GM18873 (cell line): ENCODE measurements at regions not wholly inside any gene's neighbourhood (a gene's known extent, or its start where the extent isn't known, plus 50 kb on each side); places are given as distances from the start of the nearest gene placed in this dataset.

Source experiments
- ATAC-seq: cut with Tn5 transposase; IDR thresholded peaks from one replicate; pipeline ENCODE4 v1.9.1; 2021; ENCODE audit warnings: mild to moderate bottlenecking, moderate library complexity, moderate number of reproducible peaks; ENCODE audit not compliant: unreplicated experiment, low FRiP score

- no peak for ATAC-seq
Observed at GRCh38 chr22:47569389-47570299, 807.2 kb downstream of the TBC1D22A start.

DNA sequence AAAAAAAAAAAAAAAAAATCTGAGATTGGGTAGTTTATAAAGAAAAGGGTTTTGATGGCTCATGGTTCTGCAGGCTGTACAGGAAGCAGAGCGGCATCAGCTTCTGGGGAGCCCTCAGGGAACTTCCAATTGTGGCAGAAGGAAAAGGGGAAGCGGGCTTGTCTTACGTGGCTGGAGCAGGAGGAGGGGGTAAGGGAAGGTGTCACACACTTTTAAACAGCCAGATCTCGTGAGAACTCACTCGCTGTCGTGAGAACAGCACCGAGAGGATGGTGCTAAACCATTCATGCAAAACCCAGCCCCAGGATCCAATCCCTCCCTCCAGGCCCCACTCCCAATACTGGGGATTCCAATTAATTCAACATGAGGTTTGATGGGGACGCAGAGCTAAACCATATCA lies 806.2 kb downstream of the TBC1D22A start:
- ATAC-seq = no peak

DNA sequence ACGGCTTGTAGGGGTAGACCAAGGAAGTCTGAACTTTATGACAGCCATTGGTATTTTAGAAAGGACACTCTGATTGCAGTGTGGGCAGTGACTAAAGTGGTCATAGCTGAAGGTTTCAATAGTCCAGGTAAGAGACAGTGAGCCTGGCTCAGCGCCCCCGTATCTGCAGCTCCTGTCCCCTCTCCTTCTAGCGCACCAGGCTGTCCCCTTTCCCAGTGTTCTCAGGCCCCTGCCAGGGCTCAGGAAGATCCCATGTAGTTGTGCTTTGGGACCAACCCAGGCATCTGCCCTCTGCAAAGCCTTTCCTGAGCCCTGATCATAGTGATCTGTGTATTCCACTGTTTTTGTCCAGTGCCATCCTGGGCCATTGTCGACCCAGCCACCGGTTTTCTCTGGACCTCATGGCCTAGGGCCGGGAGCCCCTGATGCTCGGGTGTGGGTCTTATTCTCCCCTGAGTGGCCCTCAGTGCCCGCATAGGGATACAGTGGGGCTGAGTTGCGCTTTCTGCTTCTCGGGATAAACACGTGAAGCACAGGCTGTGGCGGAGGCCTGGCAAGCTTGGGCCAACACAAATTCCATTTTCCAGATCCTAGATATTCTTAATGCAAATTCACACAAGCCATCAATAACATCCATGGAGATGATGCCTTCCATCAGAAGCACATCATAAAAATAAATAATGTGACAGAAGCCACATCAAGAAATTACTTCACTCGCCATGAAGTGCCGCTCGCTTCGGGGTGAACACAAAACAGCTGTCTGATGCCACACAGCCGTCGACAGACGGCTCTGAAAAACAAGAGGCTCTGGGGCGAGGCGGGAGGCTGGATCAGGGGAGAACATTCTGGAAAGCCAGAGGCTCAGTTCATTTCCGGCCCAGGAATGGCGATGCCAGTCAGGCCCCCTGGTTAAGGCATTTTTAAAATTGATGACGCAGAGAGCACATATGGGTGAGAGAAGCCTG lies 805.0 kb downstream of the TBC1D22A start:
- no peak for ATAC-seq

DNA sequence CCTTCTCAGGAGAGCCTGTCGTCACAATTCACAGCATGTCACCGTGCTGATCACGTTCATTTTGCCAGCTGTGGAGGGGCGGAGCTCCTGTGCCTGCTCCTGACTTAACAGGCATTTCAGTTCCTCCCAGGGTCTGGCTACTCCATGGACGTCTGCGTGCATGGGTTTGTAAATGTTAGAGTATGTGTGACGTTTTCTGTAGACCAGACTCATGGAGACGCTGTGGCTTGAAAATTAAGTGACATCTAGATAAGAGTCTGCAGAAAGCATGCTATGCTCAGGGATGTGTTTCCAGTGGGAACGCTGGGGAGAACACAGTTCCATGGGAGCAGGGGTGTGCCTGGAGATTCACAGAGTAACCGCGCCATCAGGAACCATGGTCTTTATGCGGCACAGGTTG lies 804.0 kb downstream of the TBC1D22A start:
- no peak for ATAC-seq

GRCh38 chr22:47565607-47566006 lies 803.2 kb downstream of the TBC1D22A start:
- no peak for ATAC-seq

GRCh38 chr22:47564651-47565434 lies 802.4 kb downstream of the TBC1D22A start:
- ATAC-seq = no peak

DNA sequence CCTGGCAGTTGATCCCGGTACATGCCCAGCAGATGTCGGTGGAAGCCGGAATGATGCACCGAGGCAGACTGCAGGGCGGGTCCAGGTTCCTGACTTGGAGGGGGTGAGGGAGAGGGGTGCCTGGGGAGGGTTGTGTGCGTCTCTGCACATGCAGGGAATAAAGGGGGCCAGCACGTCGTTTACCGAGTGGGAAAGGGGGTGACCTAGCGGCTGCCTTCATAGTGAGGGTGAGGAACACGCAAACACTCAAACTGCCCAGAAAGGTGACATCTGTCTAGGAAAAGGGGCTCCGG lies 801.7 kb downstream of the TBC1D22A start:
- no peak for ATAC-seq

GRCh38 chr22:47563406-47564157 lies 801.1 kb downstream of the TBC1D22A start:
- no peak for ATAC-seq

- ATAC-seq = no peak
Observed at GRCh38 chr22:47561766-47562165, 799.3 kb downstream of the TBC1D22A start.

DNA sequence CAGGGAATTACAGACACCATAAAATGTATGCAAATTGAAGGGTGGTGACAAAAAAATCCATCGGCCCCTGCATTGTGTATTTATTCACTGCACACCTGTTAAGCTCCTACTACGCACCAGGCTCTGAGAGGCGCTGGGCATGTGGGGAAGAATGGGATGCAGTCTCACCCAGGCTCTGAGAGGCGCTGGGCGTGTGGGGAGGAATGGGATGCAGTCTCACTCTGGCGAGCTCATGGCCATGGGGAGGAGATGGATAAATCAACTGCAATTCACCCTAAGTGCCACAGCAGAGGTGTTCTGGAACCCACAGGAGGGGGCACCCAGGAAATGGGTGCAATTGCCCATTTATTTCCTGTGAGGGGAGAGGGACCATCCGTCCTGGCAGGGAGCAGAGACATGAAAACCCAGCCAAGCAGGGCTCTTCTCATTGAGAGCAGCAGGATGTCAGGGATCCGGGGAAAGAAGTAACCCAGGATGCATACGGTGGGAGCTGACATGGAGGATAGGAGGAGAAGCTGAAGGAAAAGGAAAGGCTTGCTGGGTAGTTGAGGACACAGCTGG lies 798.7 kb downstream of the TBC1D22A start:
- no peak for ATAC-seq

DNA sequence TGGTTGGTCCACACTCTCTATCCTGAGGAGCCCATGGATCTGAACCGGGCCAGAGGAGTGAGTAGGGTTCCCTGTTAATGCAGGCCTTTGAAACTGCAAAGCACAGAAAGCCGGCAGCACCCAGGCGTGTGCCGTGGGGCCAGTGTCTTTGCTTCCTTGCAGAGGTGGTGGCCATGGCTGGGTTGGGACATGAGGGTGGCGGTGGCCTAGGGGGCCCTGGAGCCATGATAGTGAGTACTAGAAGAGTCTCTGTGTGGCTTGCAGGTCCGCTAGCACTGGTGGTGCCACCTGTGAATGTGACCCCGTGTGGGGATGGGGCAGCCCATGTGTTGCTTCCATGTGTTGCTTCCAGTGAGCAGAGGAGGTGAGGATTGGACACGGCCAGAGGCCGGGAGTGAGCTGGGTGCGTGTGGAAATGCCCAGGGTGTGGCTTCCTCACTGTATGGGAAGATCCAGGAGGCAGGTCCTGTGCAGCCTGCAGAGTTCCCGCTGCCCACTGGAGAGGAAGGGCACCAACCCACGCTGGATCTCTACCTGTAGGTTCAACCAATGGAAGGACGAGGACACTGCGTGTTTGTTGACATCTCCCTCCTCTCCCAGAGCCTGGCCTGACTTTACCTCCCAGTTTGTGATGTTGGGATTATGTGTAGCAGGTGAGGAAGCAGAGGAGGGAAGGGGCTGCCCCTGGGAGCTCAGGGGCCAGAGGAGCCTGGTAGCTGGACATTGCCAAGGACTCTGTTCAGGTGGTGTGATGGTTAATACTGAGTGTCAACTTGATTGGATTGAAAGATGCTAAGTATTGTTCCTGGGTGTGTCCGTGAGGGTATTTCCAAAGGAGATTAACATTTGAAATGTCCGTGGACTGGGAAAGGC lies 796.6 kb downstream of the TBC1D22A start:
- no peak for ATAC-seq

GRCh38 chr22:47556473-47556872 lies 794.0 kb downstream of the TBC1D22A start:
- ATAC-seq = no peak

DNA sequence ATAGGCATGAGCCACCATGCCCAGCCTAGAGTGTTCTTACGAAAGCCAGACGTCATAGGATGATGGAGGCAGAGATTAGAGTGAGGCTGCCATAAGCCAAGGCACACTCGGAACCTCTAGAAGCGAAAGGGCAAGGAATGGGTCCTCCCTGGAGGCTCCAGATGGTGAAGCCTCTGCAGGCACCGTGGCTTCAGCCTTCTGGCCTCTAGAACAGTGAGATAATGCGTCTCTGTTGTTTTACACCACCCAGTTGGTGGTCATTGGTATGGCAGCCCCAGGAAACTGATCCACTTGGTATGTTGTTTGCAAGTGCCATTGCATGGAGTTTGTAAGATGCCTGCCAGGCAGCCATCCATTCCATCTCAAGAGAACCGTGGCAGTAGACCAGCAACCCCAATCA lies 791.0 kb downstream of the TBC1D22A start:
- no peak for ATAC-seq

GRCh38 chr22:47552541-47553205 lies 790.2 kb downstream of the TBC1D22A start:
- no peak for ATAC-seq

DNA sequence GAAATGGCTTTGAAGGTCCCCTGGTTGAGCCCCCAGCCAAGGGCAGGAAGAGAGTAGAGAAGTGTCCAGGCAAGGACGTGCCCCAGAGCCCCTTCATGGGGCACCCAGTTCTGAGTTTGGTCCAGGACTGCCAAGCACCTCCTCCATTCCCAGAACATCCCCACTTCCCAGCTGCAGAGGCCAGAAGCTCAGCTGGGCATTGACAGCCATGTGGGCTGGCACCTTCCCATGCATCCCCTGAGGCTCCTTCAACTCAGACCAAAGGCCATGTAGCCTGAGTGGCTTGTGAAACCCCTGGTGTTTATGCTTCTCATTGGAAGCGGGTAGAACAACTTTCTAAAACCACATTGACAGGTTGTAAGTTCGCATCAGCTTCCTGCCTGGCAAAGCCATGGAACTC lies 789.6 kb downstream of the TBC1D22A start:
- ATAC-seq = no peak

GRCh38 chr22:47551431-47551775 lies 789.0 kb downstream of the TBC1D22A start:
- ATAC-seq = no peak

GRCh38 chr22:47550524-47551430 lies 788.3 kb downstream of the TBC1D22A start:
- ATAC-seq = no peak
